CD4-positive, alpha-beta T cell treated with Interleukin-6 at 100 ng/mL for 8 hours (primary cell): ENCODE measurements at regions not wholly inside any gene's neighbourhood (a gene's known extent, or its start where the extent isn't known, plus 50 kb on each side); places are given as distances from the start of the nearest gene placed in this dataset.
A peak's percentile ranks its signal among the peaks of the same experiment; 100 is the strongest.
"Not testable (repeated sequence)": the region's sequence is repeated elsewhere in the genome, so short reads cannot be mapped to it uniquely, and the experiment has no call there.

ENCODE experiments used
- DNase-seq: peaks from one replicate; pipeline ENCODE4 v3.0.0-alpha.2; 2020; ENCODE audit warnings: mixed read lengths, low spot score

DNA sequence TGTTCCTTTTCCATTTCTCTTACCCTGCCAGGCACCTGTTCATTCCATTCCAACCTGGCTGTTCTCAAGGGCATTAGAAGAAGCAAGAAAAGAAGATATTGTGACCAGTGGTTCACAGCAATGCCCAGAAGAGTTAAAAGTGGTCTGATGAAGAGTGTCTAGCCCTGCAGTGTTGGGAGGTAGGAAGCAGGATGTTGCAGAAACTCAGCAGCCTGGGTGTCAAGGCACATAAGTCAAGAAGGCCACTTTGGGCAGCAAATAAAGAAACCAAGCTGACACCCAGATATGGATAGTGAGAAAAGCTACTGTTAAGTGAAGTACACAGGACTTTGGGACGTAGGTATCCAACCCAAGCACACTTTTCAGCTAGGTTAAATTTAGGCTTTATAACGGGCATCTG, 199.9 kb upstream of the SATB1 start:
- DNase-seq, result no peak

DNA sequence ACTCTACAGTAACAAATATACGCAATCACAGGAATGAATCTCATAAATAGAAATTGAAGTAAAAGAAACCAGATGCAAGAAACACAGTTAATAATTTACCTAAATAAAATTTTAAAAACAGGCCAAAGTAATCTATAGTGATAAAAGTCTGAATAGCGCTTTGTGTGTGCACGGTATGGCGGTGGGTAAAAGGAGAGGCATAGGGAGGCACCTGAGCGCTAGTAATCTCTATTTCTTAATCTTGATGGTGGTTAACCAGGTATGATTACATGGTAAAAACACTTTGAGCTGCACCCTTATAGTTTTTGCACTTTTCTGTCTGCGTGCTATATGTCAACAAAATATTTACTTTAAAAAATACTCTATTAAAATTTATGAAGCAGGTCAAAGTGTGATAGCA, 198.1 kb upstream of the SATB1 start:
- no peak for DNase-seq

DNA sequence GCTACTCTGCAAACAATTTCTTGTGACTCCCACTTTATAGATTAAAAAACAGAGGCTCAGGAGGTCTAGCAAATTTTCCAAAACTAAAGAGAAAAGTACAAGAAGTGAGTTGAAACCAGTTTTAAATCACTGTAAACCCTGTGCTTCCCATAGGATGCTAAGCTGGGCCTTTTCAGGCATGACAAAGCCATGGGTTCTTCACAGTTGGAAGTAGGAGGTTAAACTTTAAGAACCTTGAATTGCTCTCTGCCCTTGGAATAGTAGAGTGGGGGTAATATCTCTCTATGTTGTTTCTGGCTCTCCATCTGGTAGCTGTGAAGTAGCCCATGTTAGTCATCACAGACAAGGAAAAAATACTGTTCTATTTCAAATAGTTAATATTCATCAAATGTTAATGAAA, 193.6 kb upstream of the SATB1 start:
- DNase-seq, result no peak

GRCh38 chr3:18611991-18612390, 186.9 kb upstream of the SATB1 start:
- DNase-seq, result no peak

- DNase-seq, result no peak
Observed at GRCh38 chr3:18609187-18609586, 184.0 kb upstream of the SATB1 start.

- DNase-seq, result no peak
Observed at GRCh38 chr3:18597919-18598318, 172.8 kb upstream of the SATB1 start.

DNA sequence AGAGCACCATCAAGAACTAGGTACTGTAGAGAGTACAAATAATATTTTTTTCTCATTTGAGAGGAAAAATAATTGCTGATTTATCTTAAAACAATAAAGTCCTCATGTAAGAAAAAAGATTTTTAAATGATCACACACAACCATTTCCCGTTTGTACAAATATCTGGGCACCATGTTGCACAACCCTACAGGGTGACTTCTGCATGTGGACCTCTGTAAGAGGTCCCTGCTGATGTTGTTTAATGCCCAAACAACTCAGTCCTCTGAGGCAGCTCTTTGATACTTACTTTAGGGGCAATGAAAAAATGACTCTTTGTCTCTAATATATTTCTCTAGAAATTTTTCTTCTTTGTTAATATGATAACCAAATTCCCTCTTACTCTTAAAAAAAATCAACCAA, 168.1 kb upstream of the SATB1 start:
- DNase-seq, result no peak

DNA sequence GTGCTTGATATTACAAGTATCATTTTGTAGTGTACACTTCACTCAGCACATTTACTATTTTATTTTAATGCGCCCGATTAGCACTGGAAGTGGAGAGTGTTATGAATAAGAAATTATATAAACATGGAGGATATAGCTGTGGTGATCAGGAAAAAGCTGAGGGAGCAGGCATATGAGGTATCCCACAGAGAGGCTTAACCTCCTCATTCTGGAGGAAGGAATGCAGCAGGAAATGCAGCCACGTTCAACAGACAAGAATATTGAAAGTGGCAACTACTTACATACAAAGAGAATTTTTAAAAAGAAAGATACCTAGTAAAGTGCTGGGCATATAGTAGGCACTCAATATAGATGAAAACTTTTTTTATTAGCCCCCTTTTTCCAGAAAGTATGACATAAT, 166.0 kb upstream of the SATB1 start:
- no peak for DNase-seq

DNA sequence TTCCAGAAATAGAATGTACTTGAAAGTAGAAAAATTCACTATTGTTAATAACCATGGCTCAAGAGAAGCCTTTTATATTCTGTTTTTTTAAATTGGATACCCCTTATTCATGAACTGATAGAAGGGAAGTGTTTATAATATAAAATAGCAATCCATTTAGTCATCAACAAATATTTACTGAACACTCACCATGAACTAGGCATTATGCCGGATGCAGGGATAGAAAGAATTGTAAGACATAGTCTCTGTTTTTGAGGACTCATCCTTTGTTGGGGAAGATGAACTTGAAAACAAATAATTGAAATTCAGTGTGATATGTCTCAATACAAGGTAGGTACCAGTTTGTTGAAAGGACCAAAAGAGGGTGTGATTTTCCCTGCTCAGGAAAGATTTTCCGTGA, 160.9 kb upstream of the SATB1 start:
- no peak for DNase-seq

DNA sequence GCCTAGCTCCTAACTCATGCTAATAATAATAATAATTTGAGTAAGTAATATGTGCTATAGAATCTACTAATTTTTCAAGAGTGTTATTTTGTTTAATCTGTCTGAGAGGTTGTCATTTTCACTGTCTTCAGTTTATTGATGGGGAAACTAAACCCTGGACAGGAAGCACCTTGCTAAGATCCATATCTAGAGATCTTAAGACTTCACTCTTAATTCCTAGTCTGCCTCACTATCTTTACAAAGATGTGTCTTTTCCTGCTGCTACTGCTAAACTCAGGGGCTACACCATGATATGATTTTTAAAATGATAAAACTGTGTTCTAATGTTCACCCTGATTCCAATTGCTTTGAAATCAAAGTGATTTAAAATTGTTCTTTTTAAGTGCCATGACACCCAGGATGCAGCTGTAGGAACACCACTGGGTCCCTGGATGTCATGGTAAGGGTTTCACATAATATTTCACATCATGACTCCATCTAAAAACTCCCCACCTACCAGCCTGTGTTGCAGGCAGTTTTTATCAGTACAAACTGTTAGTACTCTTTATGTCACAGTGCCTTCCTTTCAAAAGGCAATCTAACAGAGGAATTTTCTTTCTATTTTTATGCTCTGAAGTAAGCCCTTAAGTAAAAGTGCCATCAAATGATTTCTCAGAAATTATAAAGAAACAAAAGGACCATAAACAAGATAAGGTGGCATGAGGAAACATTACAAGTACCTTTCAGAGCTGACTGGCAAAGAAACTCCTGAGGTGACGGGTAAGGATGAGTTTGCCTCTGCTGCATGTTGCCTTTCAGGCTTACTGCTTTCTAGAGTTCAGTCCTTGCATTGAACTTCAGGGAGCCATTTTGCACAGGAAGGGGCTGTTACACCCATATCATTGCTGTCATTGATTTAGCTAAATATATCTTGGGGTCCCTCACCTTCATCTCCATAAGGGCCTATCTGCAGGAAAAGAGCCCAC, 160.1 kb upstream of the SATB1 start:
- DNase-seq, result no peak

GRCh38 chr3:18580268-18580667, 155.1 kb upstream of the SATB1 start:
- DNase-seq, result no peak

DNA sequence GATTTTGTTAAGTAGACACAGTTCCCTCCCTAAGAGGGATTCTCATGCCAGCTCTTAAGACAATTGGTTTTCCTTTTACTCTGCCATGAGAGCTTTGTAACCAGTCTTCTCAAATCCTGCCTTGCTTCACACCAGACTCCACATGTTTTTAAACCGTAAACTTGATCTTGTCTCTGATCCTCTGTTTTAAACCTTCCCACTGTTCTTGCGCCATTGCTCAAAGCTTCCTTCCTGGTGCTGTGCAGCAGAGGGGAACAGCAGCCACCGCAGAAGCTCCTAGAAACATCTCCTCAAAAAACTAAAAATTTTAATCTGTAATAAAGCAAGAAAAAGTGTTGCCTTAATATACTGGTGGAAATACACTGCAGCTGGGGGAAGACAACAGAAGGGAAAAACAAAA, 154.5 kb upstream of the SATB1 start:
- no peak for DNase-seq

DNA sequence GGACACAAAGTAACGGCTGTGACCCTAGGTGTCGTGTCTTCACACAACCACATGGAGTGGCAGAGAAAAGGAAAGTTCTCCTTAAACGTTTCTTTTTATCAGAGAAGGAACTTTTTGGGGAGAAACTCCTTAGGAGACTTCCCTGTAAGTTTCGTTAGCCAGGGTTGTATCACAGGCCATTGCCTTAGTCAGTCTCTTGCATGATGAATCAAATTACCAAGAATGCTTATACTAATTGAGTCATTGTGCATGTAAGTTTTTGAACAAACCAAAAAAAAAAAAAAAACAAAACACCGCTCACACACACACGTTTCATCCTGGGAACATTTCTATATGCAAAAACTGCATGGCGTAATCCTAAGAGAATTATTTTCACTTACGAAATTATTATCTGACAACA, 150.4 kb upstream of the SATB1 start:
- no peak for DNase-seq

GRCh38 chr3:18572809-18573208, 147.7 kb upstream of the SATB1 start:
- no peak for DNase-seq

GRCh38 chr3:18567293-18567692, 142.2 kb upstream of the SATB1 start:
- no peak for DNase-seq

GRCh38 chr3:18562364-18563154, 137.4 kb upstream of the SATB1 start:
- DNase-seq, result no peak

DNA sequence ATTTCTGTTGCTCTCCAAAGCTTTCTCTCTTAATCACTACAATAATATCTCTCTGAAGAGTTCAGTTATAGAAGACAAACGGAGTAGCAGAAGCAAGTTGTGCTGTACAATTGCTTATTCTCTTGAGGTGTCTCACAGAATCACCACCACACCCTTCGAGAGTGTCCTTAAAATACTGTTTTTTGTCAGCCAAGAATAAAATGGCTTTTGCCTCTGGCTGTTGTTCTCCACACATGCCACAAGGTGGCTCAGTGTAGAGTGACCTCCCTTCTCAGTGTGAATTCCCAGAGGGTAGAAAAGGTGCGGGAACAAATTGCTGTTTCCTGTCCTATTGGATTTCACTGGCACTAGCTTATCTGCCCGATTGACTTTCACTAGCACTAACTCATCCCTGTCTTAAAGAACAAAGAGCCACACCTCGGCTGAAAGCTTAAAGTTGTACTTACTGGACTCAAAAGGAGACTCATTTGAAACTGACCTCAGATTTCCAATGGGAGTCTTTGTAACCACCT, 134.2 kb upstream of the SATB1 start:
- DNase-seq, result peak; percentile 50

DNA sequence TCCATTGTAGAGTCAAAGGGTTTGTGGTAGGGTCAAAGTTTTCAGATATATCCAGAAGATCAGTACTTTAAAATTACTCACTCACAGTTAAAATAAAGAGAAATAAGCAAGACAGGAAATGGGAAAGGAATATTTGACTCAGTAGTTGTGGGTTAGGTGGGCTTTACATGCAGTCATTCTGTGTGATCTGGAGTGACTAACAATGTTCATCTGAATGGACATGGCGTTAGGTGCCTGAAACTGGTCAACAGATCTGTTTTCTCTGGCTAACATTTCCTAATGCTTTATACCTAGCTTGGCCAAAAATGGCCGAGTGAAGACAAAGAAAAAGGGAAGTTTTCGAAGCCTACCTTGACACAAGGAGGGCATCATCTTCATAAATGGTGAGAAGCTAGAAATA, 133.4 kb upstream of the SATB1 start:
- no peak for DNase-seq

- DNase-seq, result no peak
Observed at GRCh38 chr3:18557216-18557615, 132.1 kb upstream of the SATB1 start.

DNA sequence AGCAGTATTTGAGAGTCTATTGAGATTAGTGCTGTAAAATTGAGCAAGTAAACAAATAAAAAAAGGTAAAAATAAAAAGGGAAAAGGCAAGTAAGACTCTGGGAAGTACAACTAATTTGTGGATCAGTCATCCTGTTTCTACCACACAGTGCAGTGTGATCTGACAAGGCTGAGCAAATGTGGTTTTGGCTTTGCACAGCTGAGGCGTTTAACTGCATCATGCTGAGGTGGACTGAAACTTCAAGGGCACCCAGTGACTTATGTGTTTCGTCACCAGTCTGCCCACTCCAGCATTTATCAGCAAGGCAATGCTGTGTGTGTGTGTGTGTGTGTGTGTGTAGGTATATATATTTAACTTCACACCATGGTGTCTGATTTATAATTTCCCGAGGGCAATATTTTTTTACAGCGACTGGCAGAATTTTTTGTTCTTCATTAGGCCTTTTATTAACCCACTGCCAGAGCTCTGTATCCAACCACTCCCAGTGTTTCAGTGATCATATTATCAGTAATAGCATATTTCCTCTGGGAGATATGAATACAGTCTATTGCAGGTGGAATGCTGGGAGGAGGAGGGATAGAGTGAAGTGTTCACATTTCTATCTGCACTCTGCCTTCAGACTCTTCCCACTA, 131.5 kb upstream of the SATB1 start:
- peak; percentile 5 for DNase-seq

- DNase-seq, result no peak
Observed at GRCh38 chr3:18556001-18556408, 130.9 kb upstream of the SATB1 start.

DNA sequence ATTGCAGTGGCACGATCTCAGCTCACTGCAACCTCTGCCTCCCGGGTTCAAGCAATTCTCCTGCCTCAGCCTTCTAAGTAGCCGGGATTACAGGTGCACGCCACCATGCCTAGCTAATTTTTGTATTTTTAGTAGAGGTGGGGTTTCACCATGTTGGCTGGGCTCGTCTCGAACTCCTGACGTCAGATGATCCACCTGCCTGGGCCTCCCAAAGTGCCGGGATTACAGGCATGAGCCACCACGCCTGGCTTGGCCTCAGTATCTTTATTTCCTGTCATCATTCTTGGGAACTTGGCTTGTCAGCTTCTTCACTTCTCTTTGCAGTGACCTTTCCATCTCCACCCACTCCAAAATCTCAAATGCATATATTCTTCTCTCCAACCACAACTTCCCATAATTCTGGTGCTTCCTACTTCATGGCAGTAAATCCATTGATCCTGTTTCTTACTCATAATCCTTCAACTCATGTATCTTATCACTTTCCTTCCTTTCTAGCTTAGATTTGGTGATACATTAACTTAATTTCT, 127.5 kb upstream of the SATB1 start:
- DNase-seq, result not testable (repeated sequence)
